Left ventricle myocardium superior (tissue), 1 donor: ENCODE measurements at regions not wholly inside any gene's neighbourhood (a gene's known extent, or its start where the extent isn't known, plus 50 kb on each side); places are given as distances from the start of the nearest gene placed in this dataset.

Source experiments
- ATAC-seq: fragments of 200-7000 bp; cut with Tn5 transposase; one replicate; pipeline ENCODE4 v1.9.1; 2020; ENCODE audit warnings: mild to moderate bottlenecking, moderate library complexity
- DNase-seq: peaks from one replicate; pipeline ENCODE4 v3.0.0-alpha.2; 2020
- intact Hi-C: fragments of 100-400 bp; cut with micrococcal nuclease; formaldehyde crosslinking; loops from one replicate; pipeline ENCODE4 v1.11.0; 2022
- donor health status: DM: no; HTN: yes; CAD: no; lungs with severe emphysema.

- intact Hi-C loops, result no loop called here
- DNase-seq, result no peak
- no peak for ATAC-seq
These were observed 116.1 kb downstream of the CEBPB start for GRCh38 chr20:50306478-50307423.

GRCh38 chr20:50308166-50308512 is 117.5 kb downstream of the CEBPB start:
- DNase-seq (no peak), ATAC-seq (no peak)
- intact Hi-C loops, result no loop called here

- DNase-seq (peak; percentile 93), ATAC-seq (peak; percentile 69)
- intact Hi-C loops, result no loop called here
These were observed 118.1 kb downstream of the CEBPB start for GRCh38 chr20:50308513-50309279.

- intact Hi-C loops, result no loop called here
- no peak for DNase-seq
- no peak for ATAC-seq
These were observed 118.7 kb downstream of the CEBPB start for GRCh38 chr20:50309280-50309763.

GRCh38 chr20:50309764-50310672 is 119.4 kb downstream of the CEBPB start:
- no peak for ATAC-seq
- intact Hi-C loops, result no loop called here
- no peak for DNase-seq

- ATAC-seq, result no peak
- DNase-seq, result no peak
- intact Hi-C loops, result no loop called here
These were observed 120.0 kb downstream of the CEBPB start for GRCh38 chr20:50310673-50311051.

GRCh38 chr20:50311308-50312001 is 120.8 kb downstream of the CEBPB start:
- no peak for ATAC-seq
- intact Hi-C loops, result no loop called here

GRCh38 chr20:50312002-50312681 is 121.5 kb downstream of the CEBPB start:
- DNase-seq (no peak), ATAC-seq (no peak)
- intact Hi-C loops, result no loop called here

More at GRCh38 chr20:50311308-50312001, 120.8 kb downstream of the CEBPB start:
- no peak for DNase-seq

GRCh38 chr20:50312682-50313521 is 122.3 kb downstream of the CEBPB start:
- peak; percentile 79 for DNase-seq
- peak; percentile 40 for ATAC-seq
- intact Hi-C loops, result no loop called here

GRCh38 chr20:50313522-50313820 is 122.8 kb downstream of the CEBPB start:
- ATAC-seq, result no peak
- intact Hi-C loops, result no loop called here
- no peak for DNase-seq

- intact Hi-C loops, result no loop called here
These were observed 123.4 kb downstream of the CEBPB start for GRCh38 chr20:50313827-50314677.

GRCh38 chr20:50314678-50315335 is 124.2 kb downstream of the CEBPB start:
- ATAC-seq, result no peak
- intact Hi-C loops, result no loop called here
- DNase-seq, result no peak

More at GRCh38 chr20:50313827-50314677, 123.4 kb downstream of the CEBPB start:
- DNase-seq, result no peak
- no peak for ATAC-seq

- ATAC-seq (peak; percentile 57), DNase-seq (no peak)
- intact Hi-C loops, result no loop called here
These were observed 125.2 kb downstream of the CEBPB start for GRCh38 chr20:50315586-50316551.

GRCh38 chr20:50317116-50317515 is 126.5 kb downstream of the CEBPB start:
- intact Hi-C loops, result no loop called here
- no peak for DNase-seq
- no peak for ATAC-seq

- DNase-seq (no peak), ATAC-seq (no peak)
- intact Hi-C loops, result no loop called here
These were observed 127.0 kb downstream of the CEBPB start for GRCh38 chr20:50317609-50318008.
